GM12891 (cell line): ENCODE measurements at regions not wholly inside any gene's neighbourhood (a gene's known extent, or its start where the extent isn't known, plus 50 kb on each side); places are given as distances from the start of the nearest gene placed in this dataset.

Source experiments
- PAX5 ChIP-seq: IDR thresholded peaks from 2 replicates; pipeline ENCODE4 v1.6.1; 2011; ENCODE audit warnings: low read length, moderate library complexity, mild to moderate bottlenecking; ENCODE audit not compliant: insufficient read depth, severe bottlenecking
- POLR2A ChIP-seq: IDR thresholded peaks from 2 replicates; pipeline ENCODE4 v1.6.1; 2011; ENCODE audit warnings: low read depth, low read length, control low read depth
- POLR2AphosphoS5 ChIP-seq: IDR thresholded peaks from 2 replicates; pipeline ENCODE4 v1.6.1; 2011; ENCODE audit warnings: low read depth, low read length, control low read depth
- POU2F2 ChIP-seq: IDR thresholded peaks from 2 replicates; pipeline ENCODE4 v1.6.1; 2011; ENCODE audit warnings: low read depth, mild to moderate bottlenecking, control low read depth, low read length, moderate library complexity
- TAF1 ChIP-seq: IDR thresholded peaks from 2 replicates; pipeline ENCODE4 v1.6.1; 2011; ENCODE audit warnings: low read depth, low read length, control low read depth

DNA sequence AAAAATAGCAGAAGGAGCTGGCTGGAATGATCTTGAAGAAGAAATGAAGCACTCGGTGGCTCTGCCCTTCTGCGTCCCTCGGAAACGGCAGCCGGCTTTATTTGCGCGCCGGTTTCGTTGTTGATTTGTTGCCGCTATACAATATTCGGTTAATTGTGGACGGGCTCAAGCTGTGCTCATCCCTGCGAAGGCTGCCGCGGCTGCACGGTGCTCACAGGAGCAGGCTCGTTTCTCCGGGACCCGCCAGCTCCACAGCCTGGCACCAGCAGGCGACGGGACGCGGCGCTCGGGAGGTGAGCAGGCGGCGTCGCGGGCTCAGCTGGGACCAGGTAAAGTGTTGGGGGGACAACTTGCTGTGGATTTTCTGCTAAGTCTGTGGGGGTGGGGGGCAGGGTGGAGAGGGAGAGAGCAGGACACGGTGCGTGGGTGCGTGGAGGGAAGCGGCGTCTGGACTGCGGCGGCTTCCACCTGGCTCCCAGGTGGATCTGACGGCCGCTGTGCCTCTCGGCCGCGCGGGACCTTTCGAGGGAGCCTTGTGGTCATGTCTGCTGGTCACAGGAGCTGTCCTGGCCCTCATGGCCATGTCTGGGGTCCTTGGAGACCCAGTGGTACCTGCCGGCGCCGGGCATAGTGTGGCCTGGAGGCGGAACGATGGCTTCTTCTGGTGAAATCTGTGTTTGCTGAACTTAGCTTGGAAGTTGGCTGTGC, 90.9 kb downstream of the TEX29 start:
- TF ChIP-seq TAF1 (no peak), POLR2AphosphoS5 (no peak), POLR2A (no peak), PAX5 (no peak), POU2F2 (no peak)
